HEK293 (cell line): ENCODE measurements at regions not wholly inside any gene's neighbourhood (a gene's known extent, or its start where the extent isn't known, plus 50 kb on each side); places are given as distances from the start of the nearest gene placed in this dataset.

Source experiments
- CTCF ChIA-PET: fragments of 350-600 bp; formaldehyde crosslinking; extraction: SDS; loops from one replicate; lab custom pipeline; 2021; ENCODE audit warnings: antibody characterized with exemption; lab: Yijun Ruan, JAX
- POLR2A ChIA-PET: fragments of 300-600 bp; formaldehyde crosslinking; extraction: SDS; loops from one replicate; lab custom pipeline; 2020; ENCODE audit warnings: antibody characterized with exemption, inconsistent platforms; lab: Yijun Ruan, JAX
- H3K27ac ChIP-seq: fragments of 200-500 bp; sonication (Bioruptor generic); 2 replicates; pipeline ENCODE4 v1.5.1; 2014; ENCODE audit warnings: low read depth, low read length, control low read depth, inconsistent platforms; ENCODE audit errors: extremely low read depth
- H3K36me3 ChIP-seq, 2 experiments: fragments of 200-500 bp in 1 of 2; sonication (Bioruptor generic) in 1 of 2; 1 replicate in 1 of 2; 2 replicates in 1 of 2; pipeline ENCODE4 v1.5.1; 2014 to 2017; ENCODE audit warnings: inconsistent platforms in 2 of 2, low read length in 2 of 2; ENCODE audit not compliant: control insufficient read depth in 2 of 2, insufficient read depth in 1 of 2
- H3K4me1 ChIP-seq: fragments of 200-500 bp; sonication (Bioruptor generic); 2 replicates; pipeline ENCODE4 v1.5.1; 2014; ENCODE audit warnings: mild to moderate bottlenecking, low read length, inconsistent platforms; ENCODE audit not compliant: control insufficient read depth, insufficient read depth
- H3K4me3 ChIP-seq: 2 replicates; pipeline ENCODE4 v1.5.1; 2011; ENCODE audit warnings: low read depth, mild to moderate bottlenecking, control low read depth, low read length, moderate library complexity
- H3K9me3 ChIP-seq: fragments of 200-500 bp; sonication (Bioruptor generic); 2 replicates; pipeline ENCODE4 v1.5.1; 2014; ENCODE audit warnings: low read depth, low read length, inconsistent platforms; ENCODE audit not compliant: control insufficient read depth, insufficient read depth
- GLI2 ChIP-seq: fragments of 450-650 bp; formaldehyde crosslinking; IDR thresholded peaks from 2 replicates; pipeline ENCODE4; 2017; ENCODE audit warnings: missing biosample characterization, missing genetic modification characterization, low read depth, borderline replicate concordance
- GLI4 ChIP-seq: fragments of 450-650 bp; formaldehyde crosslinking; IDR thresholded peaks from 2 replicates; pipeline ENCODE4 v1.5.1; 2016; ENCODE audit warnings: missing biosample characterization, missing genetic modification characterization
- IKZF3 ChIP-seq: fragments of 450-650 bp; IDR thresholded peaks from 2 replicates; pipeline ENCODE4 v1.5.0; 2018; ENCODE audit warnings: missing biosample characterization, mild to moderate bottlenecking, missing genetic modification characterization, moderate library complexity
- MYNN ChIP-seq: fragments of 450-650 bp; formaldehyde crosslinking; IDR thresholded peaks from 2 replicates; pipeline ENCODE4 v1.5.1; 2016; ENCODE audit warnings: missing biosample characterization, missing genetic modification characterization, borderline replicate concordance
- REPIN1 ChIP-seq: fragments of 450-650 bp; formaldehyde crosslinking; IDR thresholded peaks from 2 replicates; pipeline ENCODE4 v1.5.1; 2017; ENCODE audit warnings: missing biosample characterization, missing genetic modification characterization, low read depth
- TCF7L2 ChIP-seq: IDR thresholded peaks from 2 replicates; pipeline ENCODE4 v1.6.1; 2011; ENCODE audit warnings: low read depth, mild to moderate bottlenecking, inconsistent platforms, low read length, moderate library complexity, borderline replicate concordance
- ZBTB11 ChIP-seq: fragments of 450-650 bp; formaldehyde crosslinking; conservative IDR thresholded peaks from 2 replicates; pipeline ENCODE4 v1.5.1; 2016; ENCODE audit warnings: low read depth, missing biosample characterization, missing genetic modification characterization
- ZBTB8A ChIP-seq: fragments of 450-650 bp; formaldehyde crosslinking; IDR thresholded peaks from 2 replicates; pipeline ENCODE4 v1.5.1; 2016; ENCODE audit warnings: missing biosample characterization, missing genetic modification characterization
- ZFHX2 ChIP-seq: fragments of 450-650 bp; formaldehyde crosslinking; conservative IDR thresholded peaks from 2 replicates; pipeline ENCODE4 v1.5.1; 2016; ENCODE audit warnings: missing biosample characterization, missing genetic modification characterization
- ZIC2 ChIP-seq: fragments of 450-650 bp; formaldehyde crosslinking; IDR thresholded peaks from 2 replicates; pipeline ENCODE4 v1.5.1; 2016; ENCODE audit warnings: missing biosample characterization, missing genetic modification characterization
- ZNF10 ChIP-seq: fragments of 450-650 bp; formaldehyde crosslinking; IDR thresholded peaks from 2 replicates; pipeline ENCODE4 v1.5.1; 2017; ENCODE audit warnings: missing biosample characterization, missing genetic modification characterization
- ZNF114 ChIP-seq: fragments of 450-650 bp; formaldehyde crosslinking; IDR thresholded peaks from 2 replicates; pipeline ENCODE4 v1.5.0; 2017; ENCODE audit warnings: missing biosample characterization, missing genetic modification characterization
- ZNF132 ChIP-seq: fragments of 450-650 bp; formaldehyde crosslinking; IDR thresholded peaks from 2 replicates; pipeline ENCODE4 v1.5.1; 2017; ENCODE audit warnings: missing biosample characterization, missing genetic modification characterization, borderline replicate concordance
- ZNF148 ChIP-seq: fragments of 450-650 bp; formaldehyde crosslinking; IDR thresholded peaks from 2 replicates; pipeline ENCODE4 v1.5.0; 2017; ENCODE audit warnings: missing biosample characterization, missing genetic modification characterization, borderline replicate concordance
- ZNF175 ChIP-seq: fragments of 450-650 bp; formaldehyde crosslinking; IDR thresholded peaks from 2 replicates; pipeline ENCODE4 v1.5.1; 2016; ENCODE audit warnings: missing biosample characterization, missing genetic modification characterization
- ZNF2 ChIP-seq: fragments of 450-650 bp; formaldehyde crosslinking; IDR thresholded peaks from 2 replicates; pipeline ENCODE4 v1.5.1; 2016; ENCODE audit warnings: missing biosample characterization, missing genetic modification characterization
- ZNF292 ChIP-seq: fragments of 450-650 bp; formaldehyde crosslinking; IDR thresholded peaks from 2 replicates; pipeline ENCODE4 v1.5.1; 2016; ENCODE audit warnings: low read depth, missing biosample characterization, missing genetic modification characterization, borderline replicate concordance
- ZNF549 ChIP-seq: fragments of 450-650 bp; IDR thresholded peaks from 2 replicates; pipeline ENCODE4 v1.5.1; 2018; ENCODE audit warnings: missing biosample characterization, missing genetic modification characterization, mild to moderate bottlenecking, inconsistent platforms, moderate library complexity
- ZNF580 ChIP-seq: fragments of 450-650 bp; formaldehyde crosslinking; IDR thresholded peaks from 2 replicates; pipeline ENCODE4 v1.5.1; 2016; ENCODE audit warnings: missing biosample characterization, missing genetic modification characterization
- ZNF624 ChIP-seq: fragments of 450-650 bp; formaldehyde crosslinking; IDR thresholded peaks from 2 replicates; pipeline ENCODE4 v1.5.1; 2017; ENCODE audit warnings: missing biosample characterization, missing genetic modification characterization
- ZNF629 ChIP-seq: fragments of 450-650 bp; formaldehyde crosslinking; IDR thresholded peaks from 2 replicates; pipeline ENCODE4 v1.5.1; 2017; ENCODE audit warnings: missing biosample characterization, missing genetic modification characterization
- ZNF670 ChIP-seq: fragments of 450-650 bp; formaldehyde crosslinking; IDR thresholded peaks from 2 replicates; pipeline ENCODE4 v1.5.1; 2016; ENCODE audit warnings: missing biosample characterization, missing genetic modification characterization, low read depth
- ZNF76 ChIP-seq: fragments of 450-650 bp; formaldehyde crosslinking; IDR thresholded peaks from 2 replicates; pipeline ENCODE4; 2016; ENCODE audit warnings: low read depth, missing biosample characterization, missing genetic modification characterization, borderline replicate concordance
- ZSCAN23 ChIP-seq: fragments of 450-650 bp; formaldehyde crosslinking; IDR thresholded peaks from 2 replicates; pipeline ENCODE4 v1.5.1; 2016; ENCODE audit warnings: missing biosample characterization, missing genetic modification characterization
- ZXDB ChIP-seq: fragments of 450-650 bp; formaldehyde crosslinking; IDR thresholded peaks from 2 replicates; pipeline ENCODE4 v1.5.1; 2016; ENCODE audit warnings: missing biosample characterization, missing genetic modification characterization
- TF ChIP-seq, protein P1 (sequence below): fragments of 450-650 bp; formaldehyde crosslinking; IDR thresholded peaks from 2 replicates; pipeline ENCODE4 v1.5.1; 2016; ENCODE audit warnings: missing biosample characterization, missing genetic modification characterization

DNA sequence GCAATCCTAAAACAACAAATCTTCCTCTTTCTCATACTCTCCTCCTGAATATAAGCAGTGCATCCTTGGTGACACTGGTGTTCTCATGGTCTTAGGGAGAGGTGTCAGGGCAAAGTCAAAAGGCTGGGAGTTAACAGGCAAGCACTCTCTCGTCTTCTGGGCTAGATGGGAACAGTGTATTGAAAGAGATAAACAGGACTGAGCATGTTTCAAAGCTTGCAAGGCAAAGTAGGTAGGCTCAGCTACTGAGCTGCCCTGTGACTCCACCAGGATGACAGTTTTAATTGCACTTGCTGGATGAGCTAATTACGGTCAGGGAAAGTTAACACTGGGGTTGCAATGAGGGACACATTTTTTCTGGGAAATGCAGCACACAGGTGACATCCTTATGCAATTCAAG lies 554.9 kb upstream of the NRP1 start (continued):
- TF ChIP-seq ZNF292 (tag by site-specific recombination) (no peak), ZBTB8A (no peak), ZNF76 (no peak), ZNF670 (tag by site-specific recombination) (no peak), ZBTB11 (no peak), ZNF114 (tag by site-specific recombination) (no peak), MYNN (tag by site-specific recombination) (no peak), GLI2 (tag by site-specific recombination) (no peak), REPIN1 (tag by site-specific recombination) (no peak), ZNF629 (tag by site-specific recombination) (no peak)

DNA sequence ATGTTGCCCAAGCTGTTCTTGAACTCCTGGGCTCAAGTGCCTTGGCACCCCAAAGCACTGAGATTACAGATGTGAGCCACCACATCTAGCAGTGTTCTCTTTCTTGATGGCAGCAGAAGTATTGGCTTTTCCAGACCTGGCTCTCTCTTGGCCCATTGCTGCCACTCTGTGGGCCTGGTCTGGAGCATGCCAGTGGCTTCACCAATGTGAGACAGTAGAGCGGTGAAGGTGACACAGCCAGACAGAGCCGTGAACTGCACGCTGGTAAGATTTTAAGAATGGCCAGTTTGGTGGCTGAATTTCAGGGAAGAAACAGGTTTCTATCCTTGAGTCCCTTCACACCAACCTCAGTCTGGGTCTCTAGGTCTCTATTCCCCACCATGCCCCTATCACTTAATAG lies 552.7 kb upstream of the NRP1 start:
- no peak for TF ChIP-seq ZXDB (tag by site-specific recombination)
- Histone ChIP-seq H3K4me3 (no peak overlapping the region), H3K4me1 (no peaks in the 10 kb centered on the region), H3K36me3 (no peaks in the 10 kb centered on the region), H3K9me3 (no peaks in the 10 kb centered on the region), H3K27ac (no peak overlapping the region)
- CTCF ChIA-PET = no interaction called here
- POLR2A ChIA-PET = no interaction called here

GRCh38 chr10:33886299-33886698 lies 551.8 kb upstream of the NRP1 start:
- TF ChIP-seq ZNF175 = no peak
- no peak for TF ChIP-seq GLI4 (tag by site-specific recombination)
- no peak for TF ChIP-seq ZNF10
- TF ChIP-seq ZNF580 (tag by site-specific recombination) = no peak
- TF ChIP-seq ZNF670 (tag by site-specific recombination) = no peak
- no peak for TF ChIP-seq ZFHX2 (tag by site-specific recombination)
- TF ChIP-seq ZSCAN23 (tag by site-specific recombination) = no peak
- TF ChIP-seq TCF7L2 = no peak
- no peak for TF ChIP-seq ZNF132 (tag by site-specific recombination)
- no peak for TF ChIP-seq ZNF148
- no peak for TF ChIP-seq ZNF624
- no peak for TF ChIP-seq ZNF2 (tag by site-specific recombination)
- TF ChIP-seq, protein P1, sequence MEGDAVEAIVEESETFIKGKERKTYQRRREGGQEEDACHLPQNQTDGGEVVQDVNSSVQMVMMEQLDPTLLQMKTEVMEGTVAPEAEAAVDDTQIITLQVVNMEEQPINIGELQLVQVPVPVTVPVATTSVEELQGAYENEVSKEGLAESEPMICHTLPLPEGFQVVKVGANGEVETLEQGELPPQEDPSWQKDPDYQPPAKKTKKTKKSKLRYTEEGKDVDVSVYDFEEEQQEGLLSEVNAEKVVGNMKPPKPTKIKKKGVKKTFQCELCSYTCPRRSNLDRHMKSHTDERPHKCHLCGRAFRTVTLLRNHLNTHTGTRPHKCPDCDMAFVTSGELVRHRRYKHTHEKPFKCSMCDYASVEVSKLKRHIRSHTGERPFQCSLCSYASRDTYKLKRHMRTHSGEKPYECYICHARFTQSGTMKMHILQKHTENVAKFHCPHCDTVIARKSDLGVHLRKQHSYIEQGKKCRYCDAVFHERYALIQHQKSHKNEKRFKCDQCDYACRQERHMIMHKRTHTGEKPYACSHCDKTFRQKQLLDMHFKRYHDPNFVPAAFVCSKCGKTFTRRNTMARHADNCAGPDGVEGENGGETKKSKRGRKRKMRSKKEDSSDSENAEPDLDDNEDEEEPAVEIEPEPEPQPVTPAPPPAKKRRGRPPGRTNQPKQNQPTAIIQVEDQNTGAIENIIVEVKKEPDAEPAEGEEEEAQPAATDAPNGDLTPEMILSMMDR (tag by site-specific recombination) = no peak
- TF ChIP-seq ZNF549 = no peak
- TF ChIP-seq IKZF3 (tag by site-specific recombination) = no peak
- TF ChIP-seq ZIC2 (tag by site-specific recombination) = no peak
- TF ChIP-seq, all 188 proteins: peak for 0
- no peaks in the 10 kb centered on the region for H3K36me3 ChIP-seq
- no peaks in the 10 kb centered on the region for H3K4me1 ChIP-seq
- CTCF ChIA-PET = no interaction called here
- H3K9me3 ChIP-seq = no peaks in the 10 kb centered on the region
- POLR2A ChIA-PET = no interaction called here
- H3K27ac ChIP-seq = no peak overlapping the region
- no peak overlapping the region for H3K4me3 ChIP-seq
